H9 (cell line): ENCODE measurements at regions not wholly inside any gene's neighbourhood (a gene's known extent, or its start where the extent isn't known, plus 50 kb on each side); places are given as distances from the start of the nearest gene placed in this dataset.

Source experiments
- DNase-seq: peaks from one replicate; pipeline ENCODE4 v3.0.0-alpha.2; 2017
- H2AFZ ChIP-seq: one replicate; pipeline ENCODE4 v1.6.1; 2013; ENCODE audit warnings: mild to moderate bottlenecking, low read length, control low read depth, moderate library complexity
- H2AK5ac ChIP-seq: 2 replicates; pipeline ENCODE4 v1.6.1; 2013; ENCODE audit warnings: low read length, control low read depth, mixed read lengths; ENCODE audit not compliant: insufficient read length
- H2BK120ac ChIP-seq: one replicate; pipeline ENCODE4 v1.6.1; 2013; ENCODE audit warnings: low read depth, mild to moderate bottlenecking, low read length, control low read depth, inconsistent platforms; ENCODE audit not compliant: poor library complexity, severe bottlenecking
- H2BK12ac ChIP-seq: 2 replicates; pipeline ENCODE4 v1.6.1; 2013; ENCODE audit warnings: low read length, control low read depth, mixed read lengths, low read depth; ENCODE audit not compliant: insufficient read length
- H2BK15ac ChIP-seq: 2 replicates; pipeline ENCODE4 v1.6.1; 2013; ENCODE audit warnings: low read depth, low read length, control low read depth
- H2BK20ac ChIP-seq: one replicate; pipeline ENCODE4 v1.6.1; 2013; ENCODE audit warnings: low read depth, mild to moderate bottlenecking, low read length, control low read depth, inconsistent platforms; ENCODE audit not compliant: poor library complexity, severe bottlenecking
- H2BK5ac ChIP-seq: 2 replicates; pipeline ENCODE4 v1.6.1; 2013; ENCODE audit warnings: low read length, control low read depth, mixed read lengths; ENCODE audit not compliant: insufficient read length
- H3K14ac ChIP-seq: 2 replicates; pipeline ENCODE4 v1.6.1; 2013; ENCODE audit warnings: low read length, control low read depth; ENCODE audit not compliant: insufficient read depth
- H3K18ac ChIP-seq: 2 replicates; pipeline ENCODE4 v1.6.1; 2013; ENCODE audit warnings: low read depth, mild to moderate bottlenecking, mixed read lengths, low read length, control low read depth; ENCODE audit not compliant: insufficient read length
- H3K23ac ChIP-seq: 2 replicates; pipeline ENCODE4 v1.6.1; 2013; ENCODE audit warnings: low read length, control low read depth, mixed read lengths, low read depth; ENCODE audit not compliant: insufficient read length
- H3K23me2 ChIP-seq: 2 replicates; pipeline ENCODE4 v1.6.1; 2013; ENCODE audit warnings: low read depth, mild to moderate bottlenecking, mixed read lengths, low read length, control low read depth; ENCODE audit not compliant: insufficient read length, poor library complexity, severe bottlenecking
- H3K27ac ChIP-seq: 2 replicates; pipeline ENCODE4 v1.5.1; 2013; ENCODE audit warnings: low read length, control low read depth, mixed read lengths, low read depth; ENCODE audit not compliant: insufficient read length
- H3K27me3 ChIP-seq: 2 replicates; pipeline ENCODE4 v1.6.1; 2013; ENCODE audit warnings: low read length, control low read depth, inconsistent platforms; ENCODE audit not compliant: insufficient read depth
- H3K4ac ChIP-seq: 2 replicates; pipeline ENCODE4 v1.6.1; 2013; ENCODE audit warnings: low read depth, mild to moderate bottlenecking, control low read depth, inconsistent platforms, low read length, moderate library complexity
- H3K4me1 ChIP-seq: 2 replicates; pipeline ENCODE4 v1.6.1; 2013; ENCODE audit warnings: low read length, control low read depth, inconsistent platforms; ENCODE audit not compliant: insufficient read depth
- H3K4me2 ChIP-seq: 2 replicates; pipeline ENCODE4 v1.6.1; 2013; ENCODE audit warnings: low read length, control low read depth, mixed read lengths; ENCODE audit not compliant: insufficient read length, insufficient read depth
- H3K56ac ChIP-seq: 2 replicates; pipeline ENCODE4 v1.6.1; 2013; ENCODE audit warnings: low read depth, mild to moderate bottlenecking, mixed read lengths, low read length, control low read depth; ENCODE audit not compliant: insufficient read length
- H3K79me1 ChIP-seq: 2 replicates; pipeline ENCODE4 v1.6.1; 2013; ENCODE audit warnings: low read depth, mild to moderate bottlenecking, moderate library complexity, low read length, control low read depth, inconsistent platforms; ENCODE audit not compliant: insufficient read depth, poor library complexity, severe bottlenecking
- H3K79me2 ChIP-seq: 2 replicates; pipeline ENCODE4 v1.6.1; 2013; ENCODE audit warnings: low read length, control low read depth, inconsistent platforms; ENCODE audit not compliant: insufficient read depth
- H3K9ac ChIP-seq: 2 replicates; pipeline ENCODE4 v1.6.1; 2013; ENCODE audit warnings: low read length, control low read depth, mixed read lengths; ENCODE audit not compliant: insufficient read length; ENCODE audit errors: extremely low read depth
- H3K9me3 ChIP-seq: one replicate; pipeline ENCODE4 v1.6.1; 2013; ENCODE audit warnings: low read depth, low read length, inconsistent platforms; ENCODE audit not compliant: control insufficient read depth
- H3T11ph ChIP-seq: one replicate; pipeline ENCODE4 v1.6.1; 2013; ENCODE audit warnings: mild to moderate bottlenecking, low read length, control low read depth, inconsistent platforms
- H4K20me1 ChIP-seq: one replicate; pipeline ENCODE4 v1.6.1; 2013; ENCODE audit not compliant: control insufficient read depth, insufficient read length, insufficient read depth
- H4K5ac ChIP-seq: 2 replicates; pipeline ENCODE4 v1.6.1; 2013; ENCODE audit warnings: low read depth, mild to moderate bottlenecking, mixed read lengths, low read length, control low read depth; ENCODE audit not compliant: insufficient read length
- H4K8ac ChIP-seq: replicated peaks from 2 replicates; pipeline ENCODE4 v1.6.1; 2013; ENCODE audit warnings: low read length, control low read depth, mixed read lengths, low read depth; ENCODE audit not compliant: insufficient read length
- H4K91ac ChIP-seq: 2 replicates; pipeline ENCODE4 v1.6.1; 2013; ENCODE audit warnings: low read depth, mild to moderate bottlenecking, moderate library complexity, mixed read lengths, low read length, control low read depth; ENCODE audit not compliant: insufficient read length
- H3K27ac Mint-ChIP-seq, 3 experiments: 2 replicates in 2 of 3; 3 replicates in 1 of 3; pipeline ENCODE4 v1.8.0; 2020 to 2021; ENCODE audit warnings: mixed read lengths in 3 of 3, mild to moderate bottlenecking in 1 of 3, moderate library complexity in 1 of 3
- H3K27me3 Mint-ChIP-seq: 2 replicates; pipeline ENCODE4 v1.8.0; 2021; ENCODE audit warnings: low read depth, mild to moderate bottlenecking, moderate library complexity, mixed read lengths
- H3K36me3 Mint-ChIP-seq, 3 experiments: 2 replicates in 2 of 3; 3 replicates in 1 of 3; pipeline ENCODE4 v1.8.0; 2020 to 2021; ENCODE audit warnings: low read depth in 3 of 3, mixed read lengths in 3 of 3; ENCODE audit not compliant: insufficient read depth in 1 of 3
- H3K4me1 Mint-ChIP-seq, 2 experiments: 2 replicates each; pipeline ENCODE4 v1.8.0; 2020; ENCODE audit warnings: mixed read lengths in 2 of 2
- H3K4me3 Mint-ChIP-seq, 2 experiments: 2 replicates in 1 of 2; 3 replicates in 1 of 2; pipeline ENCODE4 v1.8.0; 2020 to 2021; ENCODE audit warnings: mild to moderate bottlenecking in 2 of 2, mixed read lengths in 2 of 2, moderate library complexity in 1 of 2
- H3K9me3 Mint-ChIP-seq, 2 experiments: 2 replicates in 1 of 2; 3 replicates in 1 of 2; pipeline ENCODE4 v1.8.0; 2020; ENCODE audit warnings: mild to moderate bottlenecking in 2 of 2, mixed read lengths in 2 of 2, moderate library complexity in 1 of 2
- WGBS: extraction: QIAGEN DNeasy Blood & Tissue Kit; methylation state at CpG from one replicate; pipeline ENCODE4 v1.1.7; 2013; ENCODE audit warnings: missing lambda C conversion rate, low lambda C conversion rate, mixed read lengths; ENCODE audit not compliant: insufficient read length; ENCODE audit errors: extremely low coverage; 5-methylcytosine and 5-hydroxymethylcytosine counted together
- TF ChIP-seq, protein P1 (sequence below): fragments of 200-600 bp; sonication (generic); conservative IDR thresholded peaks from 3 replicates; pipeline ENCODE4 v1.8.0; 2021; ENCODE audit warnings: antibody characterized with exemption, mild to moderate bottlenecking

DNA sequence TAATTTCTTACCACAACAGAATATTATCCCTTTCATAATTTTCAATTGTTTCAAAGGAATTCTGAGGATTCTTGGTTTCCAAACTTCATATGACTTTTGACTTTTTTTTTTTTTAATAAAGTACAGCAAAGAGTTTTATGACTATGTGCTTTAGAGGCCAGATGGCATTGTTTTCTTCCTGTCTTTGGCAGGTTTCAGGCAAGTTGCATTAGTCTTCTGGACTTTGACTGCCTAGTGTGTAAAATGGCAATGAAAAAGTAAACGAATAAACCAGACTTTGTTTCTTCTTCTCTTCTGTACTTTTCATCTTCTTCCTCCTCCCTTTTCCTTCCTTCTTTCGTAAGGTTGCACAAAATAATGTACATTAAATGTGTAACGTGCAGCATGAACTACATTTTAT lies 172.6 kb upstream of the RBFOX1 start:
- Histone ChIP-seq H3K18ac (no peak overlapping the region), H3K4ac (no peak overlapping the region), H2BK15ac (no peak overlapping the region), H3K23ac (no peak overlapping the region), H3K14ac (no peak overlapping the region), H2AFZ (no peak overlapping the region), H4K20me1 (no peaks in the 10 kb centered on the region), H2AK5ac (no peak overlapping the region), H3K23me2 (no peaks in the 10 kb centered on the region), H3T11ph (no peak overlapping the region), H2BK20ac (no peak overlapping the region), H2BK120ac (no peak overlapping the region), H2BK12ac (no peak overlapping the region), H3K79me2 (no peaks in the 10 kb centered on the region), H3K9me3 (no peaks in the 10 kb centered on the region), H3K79me1 (no peaks in the 10 kb centered on the region), H3K4me2 (no peak overlapping the region), H3K27ac (no peak overlapping the region), H3K27me3 (no peaks in the 10 kb centered on the region), H3K56ac (no peak overlapping the region), H3K4me1 (no peaks in the 10 kb centered on the region), H2BK5ac (no peak overlapping the region), H4K8ac (no peak overlapping the region), H3K9ac (no peak overlapping the region), H4K91ac (no peak overlapping the region), H4K5ac (no peak overlapping the region)
- H3K27ac Mint-ChIP-seq: no peak overlapping the region
- DNase-seq: no peak
- no peaks in the 10 kb centered on the region for H3K36me3 Mint-ChIP-seq
- H3K4me3 Mint-ChIP-seq: no peak overlapping the region
- no peaks in the 10 kb centered on the region for H3K9me3 Mint-ChIP-seq
- TF ChIP-seq, protein P1, sequence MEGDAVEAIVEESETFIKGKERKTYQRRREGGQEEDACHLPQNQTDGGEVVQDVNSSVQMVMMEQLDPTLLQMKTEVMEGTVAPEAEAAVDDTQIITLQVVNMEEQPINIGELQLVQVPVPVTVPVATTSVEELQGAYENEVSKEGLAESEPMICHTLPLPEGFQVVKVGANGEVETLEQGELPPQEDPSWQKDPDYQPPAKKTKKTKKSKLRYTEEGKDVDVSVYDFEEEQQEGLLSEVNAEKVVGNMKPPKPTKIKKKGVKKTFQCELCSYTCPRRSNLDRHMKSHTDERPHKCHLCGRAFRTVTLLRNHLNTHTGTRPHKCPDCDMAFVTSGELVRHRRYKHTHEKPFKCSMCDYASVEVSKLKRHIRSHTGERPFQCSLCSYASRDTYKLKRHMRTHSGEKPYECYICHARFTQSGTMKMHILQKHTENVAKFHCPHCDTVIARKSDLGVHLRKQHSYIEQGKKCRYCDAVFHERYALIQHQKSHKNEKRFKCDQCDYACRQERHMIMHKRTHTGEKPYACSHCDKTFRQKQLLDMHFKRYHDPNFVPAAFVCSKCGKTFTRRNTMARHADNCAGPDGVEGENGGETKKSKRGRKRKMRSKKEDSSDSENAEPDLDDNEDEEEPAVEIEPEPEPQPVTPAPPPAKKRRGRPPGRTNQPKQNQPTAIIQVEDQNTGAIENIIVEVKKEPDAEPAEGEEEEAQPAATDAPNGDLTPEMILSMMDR: no peak
- H3K27me3 Mint-ChIP-seq: peaks cover 14% of the 10 kb centered on the region
- H3K4me1 Mint-ChIP-seq: no peaks in the 10 kb centered on the region
- no CpG with 5 or more reads among the region's 3 CpGs for WGBS
